NAMALWA (cell line): ENCODE measurements at regions not wholly inside any gene's neighbourhood (a gene's known extent, or its start where the extent isn't known, plus 50 kb on each side); places are given as distances from the start of the nearest gene placed in this dataset.

ENCODE experiments used
- DNase-seq: peaks from one replicate; pipeline ENCODE4 v3.0.0-alpha.2; 2015; ENCODE audit warnings: low spot score

DNA sequence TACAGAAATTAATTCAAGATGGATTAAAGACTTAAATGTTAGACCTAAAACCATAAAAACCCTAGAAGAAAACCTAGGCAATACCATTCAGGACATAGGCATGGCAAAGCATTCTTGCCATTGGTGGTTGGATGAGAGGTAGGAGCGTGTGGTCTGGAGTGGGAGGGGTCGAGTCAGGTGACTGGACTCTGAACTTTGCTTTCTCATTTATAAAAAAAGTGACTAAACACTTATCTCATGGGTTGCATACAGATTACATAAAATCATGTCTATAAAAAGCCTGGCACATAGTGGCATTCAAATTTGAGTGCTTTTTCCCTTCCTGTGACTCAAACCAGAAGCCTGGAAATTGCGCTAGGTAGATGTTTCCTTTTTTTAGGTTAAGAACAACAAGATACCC, 159.7 kb upstream of the SHISA6 start:
- DNase-seq, result no peak

- DNase-seq, result no peak
These were observed 163.3 kb upstream of the SHISA6 start for GRCh38 chr17:11077673-11078072.

DNA sequence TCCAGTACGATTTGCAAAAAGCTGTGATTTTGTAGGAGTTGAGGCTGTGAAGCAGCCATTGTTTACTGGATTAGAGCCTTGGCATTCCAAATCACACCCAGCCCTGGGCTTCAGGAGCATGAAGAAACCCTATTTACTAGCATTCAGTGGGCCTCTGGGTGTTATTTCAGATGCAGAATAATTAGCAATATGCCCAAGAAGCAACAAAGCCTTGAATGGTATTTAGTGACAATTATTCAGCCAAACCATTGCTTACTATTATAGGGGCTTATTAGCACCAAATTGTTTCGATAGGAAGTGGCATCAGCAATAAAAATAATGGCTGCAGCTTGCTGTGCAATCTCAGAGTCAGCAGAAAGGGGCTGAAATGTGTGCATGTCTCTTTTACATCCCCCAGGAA, 166.6 kb upstream of the SHISA6 start:
- DNase-seq, result no peak

GRCh38 chr17:11056926-11057325, 184.1 kb upstream of the SHISA6 start:
- DNase-seq, result no peak

- no peak for DNase-seq
These were observed 187.2 kb upstream of the SHISA6 start for GRCh38 chr17:11053846-11054245.

DNA sequence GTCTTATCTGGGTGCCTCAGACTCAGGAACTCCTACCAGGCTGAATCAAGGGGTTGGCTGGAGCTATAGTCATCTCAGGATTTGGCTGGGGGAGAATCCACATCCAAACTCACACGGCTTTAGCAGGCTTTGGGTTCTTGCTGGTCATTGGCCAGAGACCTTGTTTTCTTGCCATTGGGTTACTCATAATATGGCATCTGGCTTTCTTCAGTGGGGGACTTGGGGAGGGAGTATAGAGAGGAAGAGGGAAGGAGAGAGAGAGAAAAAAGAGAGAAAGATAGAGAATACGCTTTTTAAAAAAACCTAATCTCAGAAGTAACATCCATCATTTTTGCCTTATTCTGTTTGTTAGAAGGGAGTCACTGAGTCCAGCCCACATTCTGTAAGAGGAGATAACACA, 191.5 kb upstream of the SHISA6 start:
- DNase-seq, result no peak

DNA sequence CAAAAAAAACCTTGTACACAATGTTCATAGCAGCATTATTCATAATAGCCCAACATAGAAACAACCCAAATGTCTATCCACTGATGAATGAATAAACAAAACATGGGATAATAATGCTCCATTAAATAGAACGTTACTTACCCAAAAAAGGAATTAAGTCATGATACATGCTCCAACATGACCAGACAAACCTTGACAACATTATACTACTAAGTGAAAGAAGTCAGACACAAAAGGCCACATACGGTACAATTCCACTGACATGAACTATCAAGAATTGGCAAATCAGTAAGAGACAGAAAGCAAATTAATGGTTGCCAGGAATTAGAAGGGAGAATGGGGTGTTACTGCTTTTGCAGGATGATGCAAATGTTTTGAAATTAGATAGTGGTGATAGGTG, 193.8 kb upstream of the SHISA6 start:
- no peak for DNase-seq

DNA sequence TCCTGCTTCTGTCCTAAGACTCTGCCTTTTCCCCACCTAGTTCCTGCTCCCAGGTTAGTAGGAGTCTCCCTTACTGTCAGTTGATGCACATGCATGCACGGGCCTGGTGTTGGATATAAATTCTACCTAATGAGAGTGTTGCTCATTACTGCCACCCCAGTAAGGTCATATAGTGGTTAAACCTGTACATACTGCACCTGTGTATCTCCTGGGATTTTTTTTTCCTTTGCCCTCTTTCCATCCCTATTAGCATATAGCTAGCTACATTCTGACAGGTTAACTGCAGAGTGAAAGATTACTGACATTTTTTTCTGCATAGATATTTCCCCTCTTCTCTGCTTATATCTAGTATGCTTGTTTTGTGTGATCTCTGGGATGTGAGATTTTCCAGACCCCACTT, 201.5 kb upstream of the PIRT start:
- DNase-seq, result no peak

GRCh38 chr17:11035681-11036080, 197.8 kb upstream of the PIRT start:
- DNase-seq, result no peak

DNA sequence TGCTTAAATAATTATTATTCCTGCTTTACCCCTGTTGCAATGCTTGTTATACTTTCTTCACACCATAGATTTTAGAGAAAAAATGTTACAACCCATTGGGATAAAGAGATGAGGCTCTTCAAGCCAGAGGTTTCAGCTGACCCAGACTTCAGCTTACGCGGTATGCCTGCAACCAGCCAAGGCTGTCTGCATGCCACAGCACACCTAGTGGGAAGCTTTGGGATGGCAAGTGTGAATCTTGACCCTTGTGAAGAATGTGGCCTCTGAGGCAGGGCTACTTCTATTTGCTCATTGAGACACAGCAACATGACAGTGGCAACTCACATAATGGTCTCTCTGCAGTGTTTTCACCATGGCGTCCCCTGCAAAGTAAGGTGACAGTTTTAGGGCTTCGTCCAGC, 193.9 kb upstream of the PIRT start:
- peak; percentile 1 for DNase-seq

DNA sequence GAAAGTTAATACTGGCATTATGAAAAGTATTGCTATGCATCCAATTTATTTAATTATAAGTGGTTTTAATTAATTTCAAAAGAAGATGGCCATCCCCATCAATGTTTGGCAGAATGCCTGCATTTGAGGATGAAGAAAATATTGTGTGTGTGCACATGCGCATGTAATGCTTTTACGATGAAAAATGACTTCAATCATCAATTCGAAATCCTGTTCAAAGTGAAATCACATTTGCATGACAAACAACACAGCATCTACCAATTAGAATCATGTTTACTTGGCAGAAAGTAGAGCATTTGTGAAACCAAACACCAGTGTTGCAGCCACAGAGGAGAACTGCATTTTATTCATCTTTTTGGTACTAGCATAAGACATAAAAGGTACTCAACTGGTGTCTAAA, 191.9 kb upstream of the PIRT start:
- no peak for DNase-seq

DNA sequence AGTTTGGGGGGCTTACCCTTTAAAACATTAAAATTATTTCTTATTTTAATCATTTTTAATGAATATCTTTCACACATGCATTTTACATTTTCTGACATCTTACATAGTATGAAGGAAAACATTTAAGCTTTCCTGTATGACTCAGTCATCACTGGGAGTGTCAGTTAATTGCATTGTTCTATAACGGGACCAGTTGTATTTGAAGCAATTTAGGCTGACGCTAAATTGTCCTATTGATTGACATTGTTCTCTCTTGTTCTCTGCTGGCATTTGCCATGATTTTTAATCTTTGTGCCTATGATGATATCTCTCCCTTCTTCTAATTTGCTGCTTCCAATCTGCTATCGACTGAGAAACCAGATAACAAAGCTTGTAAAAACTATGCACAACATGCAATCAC, 190.5 kb upstream of the PIRT start:
- no peak for DNase-seq

DNA sequence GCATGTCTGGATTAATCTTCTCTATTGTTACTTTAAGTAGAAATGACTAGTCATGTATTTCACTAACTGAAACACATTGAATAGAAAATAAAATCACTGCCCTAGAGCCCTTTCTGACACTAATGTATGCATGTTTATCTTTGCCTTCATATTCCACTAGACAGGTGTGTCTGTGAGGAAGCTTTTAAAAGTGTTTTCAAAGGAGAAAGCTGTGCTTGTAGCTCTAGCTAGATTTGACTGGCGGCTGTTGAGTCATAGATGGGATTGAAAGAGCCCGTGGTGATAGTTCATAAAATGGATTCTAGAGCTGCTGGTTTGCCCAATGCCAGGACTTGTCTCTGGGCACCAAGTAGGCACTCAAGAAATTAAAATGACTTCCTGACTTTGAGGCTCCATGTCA, 189.0 kb upstream of the PIRT start:
- DNase-seq, result no peak

DNA sequence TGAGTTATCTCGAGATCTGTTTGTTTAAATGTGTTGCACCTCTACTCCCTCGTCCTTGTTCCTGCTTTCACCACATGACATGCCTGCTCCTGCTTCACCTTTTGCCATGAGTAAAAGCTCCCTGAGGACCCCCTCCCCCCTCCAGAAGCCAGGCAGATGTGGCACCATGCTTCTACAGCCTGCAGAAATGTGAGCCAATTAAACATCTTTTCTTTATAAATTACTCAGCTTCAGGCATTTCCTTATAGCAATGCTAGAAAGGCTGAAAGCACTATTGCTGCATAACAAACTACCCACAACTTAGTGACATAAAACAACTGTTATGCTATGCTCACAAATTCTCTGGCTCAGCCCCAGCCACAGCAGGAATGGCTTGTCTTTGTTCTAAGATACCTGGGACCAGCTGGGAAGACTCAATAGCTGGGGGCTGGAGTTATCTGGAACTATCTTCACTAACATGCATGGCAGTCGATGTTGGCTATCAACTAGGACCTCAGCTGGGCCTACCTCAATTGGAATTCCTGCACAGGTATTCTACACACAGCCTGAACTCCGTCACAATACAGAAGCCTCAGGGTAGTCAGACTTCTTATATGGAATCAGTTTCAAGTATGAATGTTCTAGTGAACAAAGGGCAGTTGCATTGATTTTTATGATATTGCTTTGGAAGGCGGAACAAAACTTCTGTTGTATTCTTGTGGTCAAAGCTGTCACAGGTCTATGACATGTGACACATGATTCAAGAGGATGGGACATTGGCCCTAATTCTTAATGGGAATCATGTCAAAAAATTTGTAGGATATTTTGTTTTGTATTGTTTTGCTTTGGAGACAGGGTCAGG, 186.0 kb upstream of the PIRT start:
- no peak for DNase-seq

GRCh38 chr17:11006530-11006929, 168.6 kb upstream of the PIRT start:
- DNase-seq, result no peak

- DNase-seq, result no peak
These were observed 168.1 kb upstream of the PIRT start for GRCh38 chr17:11005940-11006339.

GRCh38 chr17:11002417-11002816, 164.5 kb upstream of the PIRT start:
- no peak for DNase-seq

GRCh38 chr17:11001651-11002050, 163.8 kb upstream of the PIRT start:
- no peak for DNase-seq

GRCh38 chr17:10999484-10999883, 161.6 kb upstream of the PIRT start:
- no peak for DNase-seq

DNA sequence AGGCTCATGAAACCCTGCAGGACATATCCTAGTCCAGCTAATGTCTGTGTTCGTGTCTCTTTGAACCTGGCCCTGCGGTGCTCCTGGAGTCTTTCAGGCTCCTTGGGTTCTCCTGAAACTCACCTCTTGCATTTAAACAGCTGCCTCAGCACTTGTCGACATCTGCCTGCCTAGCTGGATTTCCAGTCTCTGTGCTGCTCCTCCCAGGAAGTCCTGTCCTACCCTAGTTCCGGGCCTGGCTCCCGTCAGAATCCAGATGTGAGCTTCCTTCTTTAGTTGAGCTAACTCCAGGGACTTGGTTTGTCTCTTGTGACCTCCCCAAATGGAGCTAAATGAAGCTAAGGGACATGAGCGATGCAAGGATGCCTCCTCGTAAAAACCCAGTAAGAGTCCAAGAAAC, 155.2 kb upstream of the PIRT start:
- no peak for DNase-seq

DNA sequence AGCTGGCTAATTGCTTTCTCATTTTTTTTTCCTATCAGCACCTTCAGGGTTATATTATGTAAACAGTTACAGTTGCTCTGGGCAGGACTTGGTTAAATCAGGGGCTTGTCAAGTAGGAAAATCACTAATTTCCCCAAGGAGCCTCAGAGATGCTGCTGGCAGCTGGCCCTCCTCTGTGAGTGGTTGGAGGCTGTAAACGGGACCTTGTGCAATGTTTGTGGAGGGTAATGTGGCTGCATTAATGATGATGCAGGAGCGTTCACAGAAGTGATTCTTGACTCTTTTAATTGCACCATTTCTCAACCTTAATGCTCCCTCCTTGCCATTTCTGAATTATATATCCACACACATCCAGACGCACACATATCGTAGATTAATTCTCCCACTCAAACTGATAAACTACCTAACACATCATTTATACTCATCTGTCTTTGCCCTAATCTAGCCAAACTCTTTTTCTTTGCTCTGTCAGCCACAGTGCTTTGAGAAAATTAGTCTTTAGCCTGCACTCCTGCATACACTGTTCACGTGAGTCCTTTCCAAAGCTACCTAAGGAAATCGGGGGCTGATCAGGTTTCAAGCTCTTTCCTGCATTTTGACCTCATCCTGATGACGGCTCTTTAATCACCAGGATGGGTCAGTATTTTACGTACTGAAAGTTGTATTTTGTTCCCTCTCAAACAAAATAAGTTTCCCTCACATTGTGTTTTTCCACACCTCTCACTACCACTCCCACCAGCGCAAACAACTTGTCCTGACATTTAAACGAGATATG, 154.4 kb upstream of the PIRT start:
- DNase-seq, result no peak

DNA sequence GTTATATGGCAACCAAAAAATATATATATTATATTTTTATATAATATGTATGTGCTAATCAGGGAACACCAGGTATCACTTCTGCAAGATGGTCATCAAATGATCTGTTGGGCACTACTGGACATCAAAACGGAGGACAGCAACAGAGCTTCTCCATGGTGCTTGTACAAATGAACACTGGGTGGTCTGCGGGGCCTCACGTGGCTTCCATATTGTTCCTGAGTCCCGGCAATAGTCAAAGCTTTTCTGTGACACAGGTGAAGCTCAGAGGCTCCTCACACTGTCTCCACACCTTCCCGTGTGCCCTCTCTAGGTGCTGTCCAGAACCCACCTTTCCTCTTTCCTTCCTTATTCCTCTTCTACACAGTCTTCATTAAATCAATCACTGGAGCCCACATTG, 149.9 kb upstream of the PIRT start:
- no peak for DNase-seq

GRCh38 chr17:10984220-10984619, 146.3 kb upstream of the PIRT start:
- DNase-seq, result no peak

DNA sequence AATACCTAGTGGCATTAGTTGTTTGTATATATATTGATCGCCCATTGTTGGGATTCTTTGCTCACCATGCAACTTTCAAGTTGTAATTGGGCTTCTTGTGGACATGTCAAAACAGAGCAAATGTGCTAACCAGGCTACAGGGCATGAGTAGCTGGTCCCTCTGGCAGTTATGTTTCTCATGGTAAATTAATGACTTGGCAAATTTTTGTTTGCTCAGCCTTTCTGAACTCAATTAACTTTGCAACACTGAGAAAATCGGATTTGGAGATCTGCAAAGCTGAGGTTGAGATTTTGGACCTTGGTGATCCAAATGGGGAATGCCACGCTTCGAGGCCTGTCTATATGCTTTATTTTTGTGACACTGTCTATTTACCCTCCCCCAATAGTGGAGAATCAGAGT, 138.5 kb upstream of the PIRT start:
- DNase-seq, result no peak
